ENCODE measurements at regions not wholly inside any gene's neighbourhood (a gene's known extent, or its start where the extent isn't known, plus 50 kb on each side); places are given as distances from the start of the nearest gene placed in this dataset.

- no peaks in the 10 kb centered on the region for H3K9me3 ChIP-seq
- WGBS, 5 donors = 61 to 71% (median 66%) methylated on average over 6 of the region's 6 CpGs
- H3K36me3 ChIP-seq = no peaks in the 10 kb centered on the region
- H3K27ac ChIP-seq = no peak overlapping the region
- intact Hi-C loops (cut with DNase I; ENCODE audit: low total_unique reads) = loop anchor here (10.0 kb wide), 1 partner anchor 303 kb away; no protein-coding TSS in a partner anchor
- H3K4me3 ChIP-seq = no peak overlapping the region
- TF ChIP-seq EP300 (IDR thresholded peaks at IDR 0.05) (no peak), CTCF (IDR thresholded peaks at IDR 0.05) (no peak), POLR2A (IDR thresholded peaks at IDR 0.05) (no peak), POLR2AphosphoS5 (IDR thresholded peaks at IDR 0.05) (no peak)
- peaks cover 0 to 8% (median 0%) of the 10 kb centered on the region in 3 donors for H3K27me3 ChIP-seq
- no peaks in the 10 kb centered on the region for H3K4me1 ChIP-seq
- DNase-seq = no peak
Measured at GRCh38 chr11:131231317-131231940, 139.0 kb upstream of the NTM start.

- Histone ChIP-seq H3K4me3 (no peak overlapping the region), H3K4me1 (no peaks in the 10 kb centered on the region), H3K36me3 (no peaks in the 10 kb centered on the region), H3K27me3 (peaks cover 0 to 14% (median 0%) of the 10 kb centered on the region in 3 donors), H3K9me3 (no peaks in the 10 kb centered on the region), H3K27ac (no peak overlapping the region)
- 58 to 68% (median 64%) methylated on average over 4 of the region's 4 CpGs for WGBS, 5 donors
- intact Hi-C loops (cut with DNase I; ENCODE audit: low total_unique reads) = loop anchor here (10.0 kb wide), 1 partner anchor 303 kb away; no protein-coding TSS in a partner anchor
- TF ChIP-seq POLR2AphosphoS5 (IDR thresholded peaks at IDR 0.05) (no peak), POLR2A (IDR thresholded peaks at IDR 0.05) (no peak), CTCF (IDR thresholded peaks at IDR 0.05) (no peak), EP300 (IDR thresholded peaks at IDR 0.05) (no peak)
- no peak for DNase-seq
Measured at GRCh38 chr11:131232261-131232660, 138.2 kb upstream of the NTM start.

- intact Hi-C loops (cut with DNase I; ENCODE audit: low total_unique reads) = loop anchor here (10.0 kb wide), 1 partner anchor 301 kb away; no protein-coding TSS in a partner anchor
- 69 to 87% (median 74%) methylated on average over 15 of the region's 15 CpGs for WGBS, 5 donors
- H3K27ac ChIP-seq = no peak overlapping the region
Measured at GRCh38 chr11:131234221-131234620, 136.2 kb upstream of the NTM start.

GRCh38 chr11:131235328-131236298, 134.8 kb upstream of the NTM start:
- 63 to 70% (median 69%) methylated on average over 18 to 20 of the region's 20 CpGs for WGBS, 5 donors
- H3K9me3 ChIP-seq = no peaks in the 10 kb centered on the region
- H3K4me3 ChIP-seq = no peak overlapping the region
- H3K36me3 ChIP-seq = no peaks in the 10 kb centered on the region
- intact Hi-C loops (cut with DNase I; ENCODE audit: low total_unique reads) = loop anchor here (10.0 kb wide), 1 partner anchor 299 kb away; no protein-coding TSS in a partner anchor
- no peak for DNase-seq
- H3K4me1 ChIP-seq = no peaks in the 10 kb centered on the region
- TF ChIP-seq CTCF (IDR thresholded peaks at IDR 0.05) = no peak
- no peak for TF ChIP-seq POLR2A (IDR thresholded peaks at IDR 0.05)
- no peak for TF ChIP-seq POLR2AphosphoS5 (IDR thresholded peaks at IDR 0.05)
- TF ChIP-seq EP300 (IDR thresholded peaks at IDR 0.05) = no peak
- peaks cover 0 to 20% (median 0%) of the 10 kb centered on the region in 3 donors for H3K27me3 ChIP-seq
- H3K27ac ChIP-seq = no peak overlapping the region

More at GRCh38 chr11:131234221-131234620, 136.2 kb upstream of the NTM start:
- Histone ChIP-seq H3K4me1 (no peaks in the 10 kb centered on the region), H3K27me3 (peaks cover 0 to 20% (median 0%) of the 10 kb centered on the region in 3 donors), H3K9me3 (no peaks in the 10 kb centered on the region), H3K4me3 (no peak overlapping the region), H3K36me3 (no peaks in the 10 kb centered on the region)
- TF ChIP-seq EP300 (IDR thresholded peaks at IDR 0.05) = no peak
- no peak for TF ChIP-seq POLR2AphosphoS5 (IDR thresholded peaks at IDR 0.05)
- no peak for DNase-seq

Data from stomach (tissue), 8 donors.